Cardiac muscle cell (in vitro differentiated cells and primary cell): ENCODE measurements at regions not wholly inside any gene's neighbourhood (a gene's known extent, or its start where the extent isn't known, plus 50 kb on each side); places are given as distances from the start of the nearest gene placed in this dataset.

Source experiments
- DNase-seq, 2 donors: peaks; one replicate each; pipeline versions ENCODE4 v3.0.0 to v3.0.0-alpha.2; 2010 to 2017; ENCODE audit warnings: low read depth in 1 of 2, low spot score in 1 of 2
- H3K27ac ChIP-seq: fragments of 200-600 bp; sonication (generic); 2 replicates; pipeline ENCODE4 v1.5.1; 2016
- H3K27me3 ChIP-seq: fragments of 200-600 bp; sonication (generic); 2 replicates; pipeline ENCODE4 v1.6.0; 2016; ENCODE audit warnings: control low read depth
- H3K36me3 ChIP-seq: fragments of 200-600 bp; sonication (generic); 2 replicates; pipeline ENCODE4 v1.5.1; 2016; ENCODE audit warnings: control low read depth
- H3K4me1 ChIP-seq: fragments of 200-600 bp; sonication (generic); 2 replicates; pipeline ENCODE4 v1.8.1; 2017; ENCODE audit warnings: low read depth, mild to moderate bottlenecking, mixed run types
- H3K4me3 ChIP-seq: fragments of 200-600 bp; sonication (generic); 2 replicates; pipeline ENCODE4 v1.5.1; 2016; ENCODE audit warnings: mild to moderate bottlenecking
- H3K9me3 ChIP-seq: fragments of 200-600 bp; sonication (generic); 2 replicates; pipeline ENCODE4 v1.5.1; 2017; ENCODE audit warnings: low read depth, mild to moderate bottlenecking, control low read depth
- TF ChIP-seq, protein P1 (sequence below): IDR thresholded peaks from 2 replicates; pipeline ENCODE4 v1.5.1; 2012; ENCODE audit warnings: low read depth, mild to moderate bottlenecking, low read length

DNA sequence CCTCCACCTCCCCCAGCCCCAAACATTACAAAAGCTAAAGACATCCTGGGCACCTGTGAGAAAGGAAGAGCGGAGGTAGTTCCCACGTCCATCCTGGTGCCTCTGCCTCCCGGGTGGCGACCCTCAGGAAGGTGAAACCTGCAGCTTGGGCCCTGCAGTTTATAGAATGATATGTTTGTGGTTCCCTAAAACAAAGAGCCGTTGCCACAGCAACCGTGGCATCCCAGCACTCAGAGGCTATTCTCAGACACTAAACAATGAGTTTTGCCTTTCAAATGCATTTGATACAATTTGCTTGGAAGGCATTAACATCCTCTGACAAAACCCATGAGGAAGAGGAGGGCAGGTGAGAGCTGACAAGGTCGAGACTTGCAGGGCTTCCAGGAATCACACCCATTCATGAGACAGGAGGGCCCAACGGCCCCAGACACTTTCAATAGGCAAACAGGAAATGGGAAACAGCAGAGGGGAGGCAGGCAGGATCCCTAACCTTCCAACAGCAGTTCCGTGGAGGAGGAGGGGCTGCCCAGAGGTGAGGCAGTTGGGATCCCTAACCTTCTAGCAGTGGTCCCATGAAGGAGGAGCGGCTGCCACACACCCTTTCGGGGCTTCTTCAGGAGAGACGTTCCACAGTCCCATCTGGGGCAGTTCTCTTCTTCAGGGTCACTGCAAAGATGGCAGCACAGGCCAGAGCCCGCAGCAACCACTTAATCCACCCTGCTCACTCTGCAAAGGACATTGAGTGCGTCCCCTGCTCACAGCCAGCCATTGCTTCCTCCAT is 379.2 kb downstream of the SHANK2 start:
- DNase-seq, result no peak
- Histone ChIP-seq H3K36me3 (no peaks in the 10 kb centered on the region), H3K4me3 (no peak overlapping the region), H3K27me3 (no peaks in the 10 kb centered on the region), H3K4me1 (peaks cover 11% of the 10 kb centered on the region), H3K9me3 (no peaks in the 10 kb centered on the region), H3K27ac (no peak overlapping the region)
- TF ChIP-seq, protein P1, sequence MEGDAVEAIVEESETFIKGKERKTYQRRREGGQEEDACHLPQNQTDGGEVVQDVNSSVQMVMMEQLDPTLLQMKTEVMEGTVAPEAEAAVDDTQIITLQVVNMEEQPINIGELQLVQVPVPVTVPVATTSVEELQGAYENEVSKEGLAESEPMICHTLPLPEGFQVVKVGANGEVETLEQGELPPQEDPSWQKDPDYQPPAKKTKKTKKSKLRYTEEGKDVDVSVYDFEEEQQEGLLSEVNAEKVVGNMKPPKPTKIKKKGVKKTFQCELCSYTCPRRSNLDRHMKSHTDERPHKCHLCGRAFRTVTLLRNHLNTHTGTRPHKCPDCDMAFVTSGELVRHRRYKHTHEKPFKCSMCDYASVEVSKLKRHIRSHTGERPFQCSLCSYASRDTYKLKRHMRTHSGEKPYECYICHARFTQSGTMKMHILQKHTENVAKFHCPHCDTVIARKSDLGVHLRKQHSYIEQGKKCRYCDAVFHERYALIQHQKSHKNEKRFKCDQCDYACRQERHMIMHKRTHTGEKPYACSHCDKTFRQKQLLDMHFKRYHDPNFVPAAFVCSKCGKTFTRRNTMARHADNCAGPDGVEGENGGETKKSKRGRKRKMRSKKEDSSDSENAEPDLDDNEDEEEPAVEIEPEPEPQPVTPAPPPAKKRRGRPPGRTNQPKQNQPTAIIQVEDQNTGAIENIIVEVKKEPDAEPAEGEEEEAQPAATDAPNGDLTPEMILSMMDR, result no peak

DNA sequence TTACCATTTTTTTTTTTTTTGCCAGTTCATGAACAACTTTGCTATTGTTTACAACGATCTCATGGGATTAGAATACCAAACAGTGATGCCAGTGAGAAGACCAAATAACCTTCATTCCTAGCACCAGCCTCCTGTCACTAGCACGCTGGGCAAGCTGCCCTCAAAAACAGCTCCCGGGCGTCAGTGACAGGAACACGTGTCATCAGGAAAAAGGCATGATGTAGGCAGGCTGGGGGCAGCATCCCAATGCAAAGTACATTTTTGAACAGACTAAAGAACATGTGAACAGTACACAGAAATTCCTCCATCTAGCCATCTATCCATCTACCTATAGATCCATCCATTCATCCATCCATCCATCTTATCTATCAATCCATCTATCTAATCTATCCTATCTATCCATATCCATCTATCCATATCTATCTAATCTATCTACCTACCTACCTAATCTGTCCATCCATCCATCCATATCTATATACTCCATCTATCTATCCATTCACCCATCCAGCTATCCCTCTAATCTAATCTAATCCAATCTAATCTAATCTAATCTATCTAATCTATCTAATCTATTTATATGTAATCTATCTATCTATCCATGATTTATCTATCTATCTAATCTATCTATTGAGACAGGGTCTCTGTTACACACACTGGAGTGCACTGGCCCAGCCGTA is 378.5 kb downstream of the SHANK2 start:
- TF ChIP-seq, protein P1, result no peak
- H3K9me3 ChIP-seq, result no peaks in the 10 kb centered on the region
- no peak overlapping the region for H3K27ac ChIP-seq
- no peaks in the 10 kb centered on the region for H3K27me3 ChIP-seq
- peaks cover 11% of the 10 kb centered on the region for H3K4me1 ChIP-seq
- H3K4me3 ChIP-seq, result no peak overlapping the region
- no peaks in the 10 kb centered on the region for H3K36me3 ChIP-seq
- DNase-seq, result no peak

DNA sequence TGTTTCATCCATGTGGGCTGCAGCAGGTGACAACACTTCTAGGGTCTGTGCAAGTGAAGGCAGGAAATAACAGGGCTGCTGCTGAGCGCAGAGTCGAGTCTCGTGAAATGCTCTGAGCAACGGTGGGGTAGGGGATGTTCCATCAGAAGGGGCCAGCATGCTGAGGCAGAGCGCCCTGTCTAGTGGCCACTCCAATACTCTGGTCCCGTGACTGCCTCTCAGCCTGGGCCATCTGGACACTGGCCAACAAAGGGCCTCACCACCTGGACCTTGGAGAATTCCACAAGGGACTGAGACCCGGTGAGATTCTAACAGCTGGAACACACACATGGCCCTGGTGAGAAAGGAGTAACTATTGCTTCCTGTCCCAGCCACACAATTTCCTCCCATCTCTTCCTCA is 375.7 kb downstream of the SHANK2 start:
- Histone ChIP-seq H3K4me1 (peaks cover 8% of the 10 kb centered on the region), H3K4me3 (no peak overlapping the region), H3K27ac (no peak overlapping the region), H3K36me3 (no peaks in the 10 kb centered on the region), H3K27me3 (no peaks in the 10 kb centered on the region), H3K9me3 (no peaks in the 10 kb centered on the region)
- no peak for DNase-seq
- TF ChIP-seq, protein P1, result no peak

DNA sequence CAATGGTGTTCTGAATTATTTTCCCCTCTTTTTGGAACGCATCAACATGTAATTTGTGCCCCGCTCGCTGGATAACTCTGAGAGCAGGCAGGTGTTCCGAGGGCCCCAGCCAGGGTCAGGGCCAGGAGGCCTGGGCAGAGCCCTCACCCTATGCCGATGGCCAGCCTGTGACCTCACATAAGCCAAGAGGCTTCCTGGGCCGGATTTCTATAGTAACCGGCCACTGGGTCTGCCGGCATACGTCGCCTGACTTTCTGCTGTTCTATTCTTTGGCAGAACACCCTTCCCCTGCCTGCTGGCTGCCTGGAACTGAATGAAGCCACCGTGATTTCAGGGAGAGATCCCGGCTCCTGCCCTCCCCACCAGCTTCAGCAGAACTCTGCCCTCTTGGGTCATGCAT is 375.2 kb downstream of the SHANK2 start:
- no peak for DNase-seq
- Histone ChIP-seq H3K9me3 (no peaks in the 10 kb centered on the region), H3K36me3 (no peaks in the 10 kb centered on the region), H3K27ac (no peak overlapping the region), H3K4me3 (no peak overlapping the region), H3K27me3 (no peaks in the 10 kb centered on the region), H3K4me1 (peaks cover 4% of the 10 kb centered on the region)
- TF ChIP-seq, protein P1, result no peak

DNA sequence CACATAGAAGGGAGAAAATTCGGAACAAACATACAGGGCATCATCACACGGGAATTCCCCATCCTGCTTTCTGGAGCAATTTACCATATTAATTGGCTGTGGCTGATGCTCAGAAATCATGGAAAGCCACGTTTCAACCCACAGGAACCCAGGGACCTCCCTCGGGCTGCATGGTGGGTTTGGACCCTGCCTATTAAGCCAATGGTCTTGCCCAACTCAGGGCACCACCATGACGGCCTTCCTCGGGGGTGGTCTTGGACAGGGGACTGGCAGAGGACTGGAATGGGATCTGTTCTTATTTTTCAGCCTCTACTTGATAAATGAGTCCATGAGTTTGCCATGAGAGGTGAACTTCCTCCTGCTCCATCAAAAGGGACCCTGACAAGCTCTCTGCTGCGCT is 374.0 kb downstream of the SHANK2 start:
- no peak for DNase-seq
- TF ChIP-seq, protein P1, result no peak
- H3K4me3 ChIP-seq, result no peak overlapping the region
- H3K36me3 ChIP-seq, result no peaks in the 10 kb centered on the region
- H3K27ac ChIP-seq, result no peak overlapping the region
- no peaks in the 10 kb centered on the region for H3K27me3 ChIP-seq
- no peaks in the 10 kb centered on the region for H3K4me1 ChIP-seq
- no peaks in the 10 kb centered on the region for H3K9me3 ChIP-seq
